ENCODE measurements at regions not wholly inside any gene's neighbourhood (a gene's known extent, or its start where the extent isn't known, plus 50 kb on each side); places are given as distances from the start of the nearest gene placed in this dataset.

GRCh38 chr1:80931178-80931577 is 869.6 kb upstream of the ADGRL2 start:
- peaks cover 0 to 22% of the 10 kb centered on the region in 2 donors for H3K9me3 ChIP-seq
- DNase-seq (ENCODE audit: low spot score), result no peak
- TF ChIP-seq, protein P1, sequence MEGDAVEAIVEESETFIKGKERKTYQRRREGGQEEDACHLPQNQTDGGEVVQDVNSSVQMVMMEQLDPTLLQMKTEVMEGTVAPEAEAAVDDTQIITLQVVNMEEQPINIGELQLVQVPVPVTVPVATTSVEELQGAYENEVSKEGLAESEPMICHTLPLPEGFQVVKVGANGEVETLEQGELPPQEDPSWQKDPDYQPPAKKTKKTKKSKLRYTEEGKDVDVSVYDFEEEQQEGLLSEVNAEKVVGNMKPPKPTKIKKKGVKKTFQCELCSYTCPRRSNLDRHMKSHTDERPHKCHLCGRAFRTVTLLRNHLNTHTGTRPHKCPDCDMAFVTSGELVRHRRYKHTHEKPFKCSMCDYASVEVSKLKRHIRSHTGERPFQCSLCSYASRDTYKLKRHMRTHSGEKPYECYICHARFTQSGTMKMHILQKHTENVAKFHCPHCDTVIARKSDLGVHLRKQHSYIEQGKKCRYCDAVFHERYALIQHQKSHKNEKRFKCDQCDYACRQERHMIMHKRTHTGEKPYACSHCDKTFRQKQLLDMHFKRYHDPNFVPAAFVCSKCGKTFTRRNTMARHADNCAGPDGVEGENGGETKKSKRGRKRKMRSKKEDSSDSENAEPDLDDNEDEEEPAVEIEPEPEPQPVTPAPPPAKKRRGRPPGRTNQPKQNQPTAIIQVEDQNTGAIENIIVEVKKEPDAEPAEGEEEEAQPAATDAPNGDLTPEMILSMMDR (IDR thresholded peaks at IDR 0.05), result no peak
- no peak overlapping the region for H3K27ac ChIP-seq
- H3K4me1 ChIP-seq, result no peaks in the 10 kb centered on the region
- no peaks in the 10 kb centered on the region for H3K27me3 ChIP-seq
- H3K4me3 ChIP-seq, result no peak overlapping the region
- H3K36me3 ChIP-seq, result no peaks in the 10 kb centered on the region

- Histone ChIP-seq H3K4me3 (no peak overlapping the region), H3K36me3 (no peaks in the 10 kb centered on the region), H3K9me3 (peaks cover 0 to 22% of the 10 kb centered on the region in 2 donors), H3K27me3 (no peaks in the 10 kb centered on the region), H3K4me1 (no peaks in the 10 kb centered on the region), H3K27ac (no peak overlapping the region)
- TF ChIP-seq, protein P1 (IDR thresholded peaks at IDR 0.05), result no peak
- no peak for DNase-seq (ENCODE audit: low spot score)
These were observed 870.7 kb upstream of the ADGRL2 start for GRCh38 chr1:80929868-80930508.

DNA sequence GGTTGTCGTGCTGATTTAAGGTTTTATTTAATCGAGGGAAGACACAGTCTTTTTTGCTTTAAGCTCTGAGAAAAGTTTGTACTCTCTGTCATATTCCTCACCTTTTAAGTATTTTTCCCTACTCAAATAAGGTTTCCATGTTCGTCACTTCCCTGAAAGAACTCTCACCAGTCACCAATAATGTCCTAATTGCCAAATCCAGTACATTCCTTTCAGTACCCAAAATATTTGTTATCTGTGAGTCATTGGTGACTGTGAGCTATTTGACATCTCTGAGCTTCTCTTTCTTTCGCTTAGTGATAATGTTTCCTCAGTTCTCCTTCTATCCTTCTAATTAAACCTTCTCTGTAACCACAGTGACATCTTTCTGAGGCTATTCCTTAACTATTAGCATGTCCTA is 874.2 kb upstream of the ADGRL2 start:
- no peak overlapping the region for H3K4me3 ChIP-seq

GRCh38 chr1:80925130-80925805 is 875.5 kb upstream of the ADGRL2 start:
- peaks cover 0 to under 1% of the 10 kb centered on the region in 2 donors for H3K9me3 ChIP-seq

More for the DNA sequence above, 874.2 kb upstream of the ADGRL2 start:
- TF ChIP-seq, protein P1 (IDR thresholded peaks at IDR 0.05), result no peak
- DNase-seq (ENCODE audit: low spot score), result no peak
- Histone ChIP-seq H3K27ac (no peak overlapping the region), H3K4me1 (no peaks in the 10 kb centered on the region), H3K36me3 (no peaks in the 10 kb centered on the region), H3K9me3 (peaks cover 0 to 13% of the 10 kb centered on the region in 2 donors), H3K27me3 (no peaks in the 10 kb centered on the region)

GRCh38 chr1:80924290-80924689 is 876.4 kb upstream of the ADGRL2 start:
- Histone ChIP-seq H3K36me3 (no peaks in the 10 kb centered on the region), H3K4me1 (no peaks in the 10 kb centered on the region), H3K27ac (no peak overlapping the region), H3K9me3 (no peaks in the 10 kb centered on the region), H3K4me3 (no peak overlapping the region), H3K27me3 (no peaks in the 10 kb centered on the region)
- no peak for DNase-seq (ENCODE audit: low spot score)
- TF ChIP-seq, protein P1 (IDR thresholded peaks at IDR 0.05), result no peak

More at GRCh38 chr1:80925130-80925805, 875.5 kb upstream of the ADGRL2 start:
- H3K4me1 ChIP-seq, result no peaks in the 10 kb centered on the region
- H3K36me3 ChIP-seq, result no peaks in the 10 kb centered on the region
- DNase-seq (ENCODE audit: low spot score), result no peak
- TF ChIP-seq, protein P1 (IDR thresholded peaks at IDR 0.05), result no peak
- H3K4me3 ChIP-seq, result no peak overlapping the region
- H3K27me3 ChIP-seq, result no peaks in the 10 kb centered on the region
- H3K27ac ChIP-seq, result no peak overlapping the region

Data from right atrium auricular region (tissue), 2 donors.